ENCODE measurements at regions not wholly inside any gene's neighbourhood (a gene's known extent, or its start where the extent isn't known, plus 50 kb on each side); places are given as distances from the start of the nearest gene placed in this dataset.
"Not testable (repeated sequence)": the region's sequence is repeated elsewhere in the genome, so short reads cannot be mapped to it uniquely, and the experiment has no call there.

DNA sequence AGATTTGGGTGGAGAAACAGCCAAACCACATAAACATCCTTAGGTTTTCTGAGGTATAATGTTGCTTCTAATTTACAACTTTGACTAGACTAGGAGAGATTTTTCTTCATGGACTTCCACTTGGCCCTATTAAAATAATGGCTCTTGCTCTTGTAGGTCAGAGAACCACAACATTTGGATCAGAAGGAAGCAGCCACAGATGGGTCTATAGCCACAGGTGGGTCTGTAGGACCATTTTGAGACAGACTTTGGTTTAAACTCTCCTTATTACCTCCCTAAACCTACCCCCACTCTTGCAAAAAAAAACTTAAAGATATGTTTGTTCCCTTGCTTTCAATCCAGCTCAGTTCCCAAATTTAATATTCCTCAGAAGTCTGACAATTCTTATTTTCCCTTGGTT, 1260.8 kb downstream of the GATA3 start:
- H3K4me3 ChIP-seq (ENCODE audit: low read length), result no peak overlapping the region
- no peak for DNase-seq (ENCODE audit: low read depth, low spot score)

DNA sequence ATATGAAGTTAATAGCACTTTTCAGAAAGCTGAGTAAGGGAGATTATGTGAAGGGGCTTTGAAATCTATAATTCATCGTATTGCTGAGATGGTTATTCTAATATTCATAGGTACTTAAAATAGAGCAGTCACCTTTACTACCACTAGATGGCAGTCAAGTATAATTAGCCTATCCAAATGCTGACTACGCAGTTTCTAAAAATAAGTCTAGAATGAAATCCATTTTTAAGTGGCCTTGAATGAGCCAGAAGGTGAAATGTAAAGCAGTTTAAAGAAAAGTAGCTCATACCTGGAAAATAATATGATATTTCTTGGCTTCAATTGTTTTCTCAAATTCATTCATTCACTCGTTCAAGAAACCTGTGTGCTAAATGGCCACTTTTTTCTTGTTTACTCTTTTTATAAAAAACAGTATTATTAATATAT, 1277.1 kb downstream of the GATA3 start:
- peak; percentile 57 for DNase-seq (ENCODE audit: low read depth, low spot score)
- no peak overlapping the region for H3K4me3 ChIP-seq (ENCODE audit: low read length)

DNA sequence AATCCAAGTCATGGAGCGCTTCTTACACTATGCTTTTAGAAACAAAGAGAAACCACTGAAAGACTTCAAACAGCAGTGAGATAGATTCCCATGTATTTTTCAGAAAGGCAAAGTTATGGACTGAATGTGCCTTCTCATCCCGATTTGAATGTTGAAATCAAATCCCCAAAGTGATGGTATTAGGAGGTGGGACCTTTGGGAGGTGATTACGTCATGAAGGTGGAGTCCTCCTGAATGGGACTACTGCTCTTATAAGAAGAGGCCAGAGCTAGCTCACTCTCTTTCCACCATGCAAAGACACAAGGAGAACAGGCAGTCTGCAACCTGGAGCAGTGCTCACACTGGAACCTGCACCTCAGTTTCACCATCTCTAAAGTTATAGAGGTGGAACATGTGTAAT, 1279.8 kb downstream of the GATA3 start:
- no peak for DNase-seq (ENCODE audit: low read depth, low spot score)
- no peak overlapping the region for H3K4me3 ChIP-seq (ENCODE audit: low read length)

DNA sequence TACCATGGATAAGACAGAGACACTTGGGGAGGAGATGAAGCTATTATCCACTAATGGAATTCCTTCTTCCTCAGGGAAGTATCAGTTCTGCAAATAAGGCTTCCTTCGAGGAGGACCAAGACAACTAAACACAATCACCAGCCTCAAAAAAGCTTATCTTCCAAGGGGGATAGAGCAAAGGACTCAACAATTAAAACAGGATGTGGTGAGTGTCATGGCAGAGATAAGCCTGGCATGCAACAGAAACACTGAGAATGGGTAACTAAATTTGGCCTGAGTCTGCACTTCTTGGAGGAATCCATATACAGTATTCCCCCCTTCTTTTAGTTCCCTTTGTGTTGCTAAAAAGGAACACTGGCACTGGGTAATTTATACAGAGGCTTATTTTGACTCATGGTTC, 1285.2 kb downstream of the GATA3 start:
- DNase-seq (ENCODE audit: low read depth, low spot score), result peak; percentile 21
- no peak overlapping the region for H3K4me3 ChIP-seq (ENCODE audit: low read length)

DNA sequence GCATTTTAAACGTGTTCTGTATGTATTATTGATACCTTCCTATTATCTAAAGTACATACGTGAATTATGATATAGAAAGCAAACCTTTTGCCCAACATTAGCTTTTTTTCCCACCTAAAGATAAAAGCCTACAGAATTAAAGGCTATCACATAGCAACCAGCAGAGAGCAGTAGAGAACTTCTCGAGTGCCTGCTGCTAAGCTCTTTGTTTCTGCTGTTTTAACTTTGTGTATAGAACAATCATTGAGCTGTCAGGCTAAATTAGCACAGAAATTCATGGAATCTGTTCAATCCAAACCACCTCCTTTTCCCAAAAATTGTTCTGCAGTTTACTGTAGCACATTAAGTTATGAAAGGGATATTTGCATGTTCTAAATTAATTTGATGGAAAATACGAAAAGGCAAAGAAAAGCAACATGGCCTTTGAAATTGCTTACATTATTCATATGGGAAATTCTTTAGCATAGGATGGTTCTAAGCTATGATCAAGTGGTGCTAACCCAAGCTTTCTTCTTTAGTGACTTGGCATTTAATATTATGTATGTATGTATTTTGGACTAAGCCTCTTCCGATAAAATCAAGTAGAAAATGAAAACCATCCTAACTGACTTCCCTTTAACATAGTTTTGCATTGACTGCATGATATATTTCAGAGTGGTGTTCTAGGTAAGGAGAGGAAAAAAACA, 1288.5 kb downstream of the GATA3 start:
- peak; percentile 49 for DNase-seq (ENCODE audit: low read depth, low spot score)
- H3K4me3 ChIP-seq (ENCODE audit: low read length), result no peak overlapping the region

DNA sequence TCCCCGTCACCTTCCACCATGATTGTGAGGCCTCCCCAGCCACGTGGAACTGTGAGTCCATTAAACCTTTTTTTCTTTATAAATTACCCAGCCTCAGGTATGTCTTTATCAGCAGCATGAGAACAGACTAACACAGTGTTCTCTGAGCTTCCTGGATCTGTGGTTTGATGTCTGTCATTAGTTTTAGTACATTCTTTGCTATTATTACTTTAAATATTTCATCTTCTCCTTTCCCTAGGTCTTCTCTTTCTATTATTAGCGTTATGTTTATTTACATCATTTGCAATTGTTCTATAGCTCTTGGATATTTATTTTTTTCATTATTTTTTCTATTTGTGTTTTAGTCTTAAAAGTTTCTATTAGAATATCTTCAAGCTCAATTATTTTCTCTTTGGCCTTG, 1293.4 kb downstream of the GATA3 start:
- not testable (repeated sequence) for DNase-seq (ENCODE audit: low read depth, low spot score); H3K4me3 ChIP-seq (ENCODE audit: low read length)

DNA sequence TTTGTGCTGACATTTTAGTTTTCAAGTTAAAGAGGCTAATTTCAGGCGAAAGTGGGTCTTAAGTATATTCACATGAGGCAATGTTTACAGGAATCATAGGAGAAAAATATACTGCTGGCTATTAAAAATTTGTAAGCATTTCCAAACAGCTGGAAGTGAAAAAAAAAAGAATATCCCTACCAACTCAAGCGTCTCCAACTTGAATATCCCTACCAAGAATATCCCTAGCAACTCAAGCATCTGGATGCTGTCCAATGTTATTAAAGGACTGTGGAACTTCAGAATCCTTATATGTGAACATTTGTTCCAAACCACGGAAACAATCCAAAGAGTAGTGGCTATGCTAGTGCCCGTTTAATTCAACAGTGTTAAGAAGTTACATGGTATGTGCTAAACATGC, 1303.0 kb downstream of the GATA3 start:
- H3K4me3 ChIP-seq (ENCODE audit: low read length), result no peak overlapping the region
- DNase-seq (ENCODE audit: low read depth, low spot score), result no peak

DNA sequence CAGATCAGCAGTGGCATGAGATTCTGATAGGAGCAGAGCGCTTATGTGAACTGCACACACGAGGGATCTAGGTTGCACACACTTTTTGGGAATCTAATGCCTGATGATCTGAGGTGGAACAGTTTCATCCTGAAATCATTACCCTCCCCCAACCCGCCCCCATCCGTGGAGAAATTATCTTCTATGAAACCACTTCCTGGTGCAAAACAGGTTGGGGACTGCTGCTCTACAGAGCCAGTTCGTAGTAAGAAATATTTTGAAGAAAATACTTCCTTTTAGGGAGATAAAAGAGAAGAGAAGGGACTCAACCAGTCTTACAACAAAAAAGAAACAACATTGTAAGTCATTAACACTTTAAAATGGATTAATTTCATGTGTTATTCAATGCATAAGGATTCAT, 1308.2 kb downstream of the GATA3 start:
- H3K4me3 ChIP-seq (ENCODE audit: low read length), result no peak overlapping the region
- DNase-seq (ENCODE audit: low read depth, low spot score), result peak; percentile 46

DNA sequence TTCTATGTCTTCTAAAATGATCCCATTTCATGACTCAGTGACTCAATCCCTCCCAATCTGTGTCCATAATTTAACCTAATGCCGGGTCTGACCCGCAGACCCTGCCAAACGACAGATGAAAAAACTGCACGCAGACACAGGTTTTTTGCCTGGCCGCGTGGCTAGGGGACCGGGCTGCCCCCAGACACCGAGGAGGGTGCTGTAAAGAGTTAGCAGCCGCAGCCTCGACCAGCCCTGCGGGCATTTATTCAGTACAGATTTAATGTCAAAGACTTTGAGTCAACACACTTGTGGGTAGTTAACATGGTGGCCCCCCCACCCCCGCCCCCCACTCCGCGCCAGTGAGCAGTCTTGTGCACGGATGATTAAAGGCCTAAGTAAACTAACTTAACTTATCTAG, 1324.7 kb downstream of the GATA3 start:
- DNase-seq (ENCODE audit: low read depth, low spot score), result no peak
- no peak overlapping the region for H3K4me3 ChIP-seq (ENCODE audit: low read length)

DNA sequence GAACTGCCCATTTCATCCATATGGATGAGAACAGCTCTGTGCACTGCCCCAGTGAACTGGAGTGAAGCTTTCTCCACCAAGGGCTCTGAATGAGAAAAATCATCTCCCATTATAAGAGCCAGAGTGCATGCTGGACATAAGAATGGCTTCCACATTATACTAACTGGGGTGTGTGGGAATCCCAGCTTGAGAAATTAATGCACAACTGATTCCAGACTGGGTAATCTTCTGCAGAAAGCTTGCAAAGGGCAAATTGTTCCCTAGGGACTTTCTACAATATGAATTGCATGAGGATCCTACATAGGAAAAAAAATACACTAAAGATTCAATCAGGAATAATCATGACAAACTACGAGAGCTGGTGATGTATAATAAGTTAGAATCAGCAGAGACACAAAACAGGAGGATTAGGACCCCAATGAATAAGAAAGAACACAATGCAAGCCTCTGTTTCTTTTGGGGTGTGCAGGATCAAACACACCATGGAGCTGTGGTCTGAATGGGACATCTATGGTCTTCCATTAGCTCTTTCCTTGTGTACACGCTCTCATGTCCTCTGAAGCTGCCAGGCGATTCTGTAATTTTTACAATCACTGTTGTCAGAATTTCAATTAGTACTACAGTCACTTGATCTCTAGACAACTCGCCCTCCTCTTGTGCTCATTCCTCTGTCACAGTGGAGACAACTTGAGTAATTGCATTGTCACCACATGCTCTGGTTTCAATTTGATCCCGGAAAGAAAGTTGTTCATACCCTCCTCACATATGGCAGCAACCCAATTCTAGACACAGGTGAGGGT, 1327.4 kb downstream of the GATA3 start:
- no peak for DNase-seq (ENCODE audit: low read depth, low spot score)
- no peak overlapping the region for H3K4me3 ChIP-seq (ENCODE audit: low read length)

DNA sequence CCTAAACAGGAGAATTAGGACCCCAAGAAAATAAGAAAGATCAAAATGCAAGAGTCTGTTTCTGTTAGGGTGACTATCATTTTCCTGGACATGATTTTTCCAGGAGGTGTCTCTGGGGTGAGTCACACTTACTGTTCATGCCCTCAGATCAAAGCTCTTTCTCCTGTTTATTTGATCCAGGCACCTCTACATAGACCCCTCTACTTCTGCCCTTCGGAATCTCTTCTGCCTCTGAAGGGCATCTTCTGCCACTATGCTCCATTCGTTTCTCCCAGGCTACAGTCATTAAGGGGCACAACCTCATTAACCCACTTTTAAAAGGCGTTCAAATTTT, 1328.0 kb downstream of the GATA3 start:
- H3K4me3 ChIP-seq (ENCODE audit: low read length), result no peak overlapping the region
- DNase-seq (ENCODE audit: low read depth, low spot score), result no peak

DNA sequence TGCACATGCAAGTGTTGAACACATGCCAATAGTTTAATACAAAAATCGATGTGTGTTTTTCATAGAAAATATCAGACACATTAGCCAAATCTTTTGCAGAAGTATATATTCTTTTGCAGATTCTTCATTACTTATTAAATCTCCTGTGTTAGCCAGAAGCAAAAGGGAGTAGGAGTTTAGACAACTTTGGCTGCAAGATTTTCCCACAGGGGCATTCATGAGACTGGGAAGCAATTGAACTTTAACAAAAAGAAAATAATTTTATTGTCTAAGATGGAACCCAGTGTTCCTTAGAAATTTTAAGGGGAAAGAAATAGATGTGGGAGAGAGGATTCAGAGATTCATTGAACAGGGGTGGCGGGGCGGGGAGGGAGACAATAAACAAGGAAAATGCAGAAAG, 1336.0 kb downstream of the GATA3 start:
- H3K4me3 ChIP-seq (ENCODE audit: low read length), result no peak overlapping the region
- no peak for DNase-seq (ENCODE audit: low read depth, low spot score)

DNA sequence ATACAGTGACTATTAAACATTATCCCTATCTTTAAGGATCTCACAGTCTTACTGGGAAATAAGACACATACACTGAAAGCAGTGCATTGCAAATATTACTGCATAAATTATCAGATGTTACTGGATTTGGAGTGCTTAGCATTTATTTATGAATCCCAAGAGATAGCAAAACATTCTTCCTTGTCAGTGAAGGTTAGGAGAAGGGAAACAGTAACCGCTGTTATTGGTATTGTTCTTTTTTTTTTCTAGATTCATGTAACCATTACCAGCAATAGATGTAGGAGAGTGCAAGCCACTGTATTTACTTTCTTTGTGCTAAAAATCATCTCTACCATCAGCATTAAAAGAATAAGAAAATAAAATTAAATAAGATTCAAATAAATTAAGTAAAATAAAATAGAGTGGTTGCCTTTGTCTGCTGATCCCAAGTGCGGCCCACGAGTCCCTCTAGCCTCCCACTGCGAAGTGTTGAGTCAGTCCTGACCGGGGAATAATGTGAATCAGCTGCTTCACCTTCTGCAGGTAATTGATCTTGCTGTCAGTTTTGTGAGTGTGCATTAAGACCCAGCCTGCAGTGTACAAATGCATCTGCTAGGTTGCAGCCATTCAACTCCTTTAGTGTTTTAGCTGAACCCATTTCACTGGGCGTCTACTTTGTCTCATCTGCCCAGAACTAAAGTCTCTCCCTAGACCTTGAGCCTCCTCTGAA, 1344.9 kb downstream of the GATA3 start:
- DNase-seq (ENCODE audit: low read depth, low spot score), result no peak
- H3K4me3 ChIP-seq (ENCODE audit: low read length), result no peak overlapping the region

DNA sequence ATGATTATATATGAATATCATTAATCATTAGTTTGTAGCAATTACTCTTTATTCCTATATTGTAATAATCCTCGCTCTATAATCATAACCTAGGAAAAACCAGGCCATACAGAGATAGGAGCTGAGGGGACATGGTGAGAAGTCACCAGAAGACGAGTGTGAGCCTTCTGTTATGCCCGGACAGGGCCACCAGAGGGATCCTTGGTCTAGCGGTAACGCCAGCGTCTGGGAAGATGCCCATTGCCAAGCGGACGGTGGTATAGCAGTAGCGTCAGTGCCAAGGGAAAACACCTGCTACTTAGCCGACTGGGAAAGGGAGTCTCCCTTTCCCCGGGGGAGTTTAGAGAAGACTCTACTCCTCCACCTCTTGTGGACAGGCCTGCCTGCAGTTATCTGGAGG, 1347.6 kb downstream of the GATA3 start:
- not testable (repeated sequence) for DNase-seq (ENCODE audit: low read depth, low spot score); H3K4me3 ChIP-seq (ENCODE audit: low read length)

DNA sequence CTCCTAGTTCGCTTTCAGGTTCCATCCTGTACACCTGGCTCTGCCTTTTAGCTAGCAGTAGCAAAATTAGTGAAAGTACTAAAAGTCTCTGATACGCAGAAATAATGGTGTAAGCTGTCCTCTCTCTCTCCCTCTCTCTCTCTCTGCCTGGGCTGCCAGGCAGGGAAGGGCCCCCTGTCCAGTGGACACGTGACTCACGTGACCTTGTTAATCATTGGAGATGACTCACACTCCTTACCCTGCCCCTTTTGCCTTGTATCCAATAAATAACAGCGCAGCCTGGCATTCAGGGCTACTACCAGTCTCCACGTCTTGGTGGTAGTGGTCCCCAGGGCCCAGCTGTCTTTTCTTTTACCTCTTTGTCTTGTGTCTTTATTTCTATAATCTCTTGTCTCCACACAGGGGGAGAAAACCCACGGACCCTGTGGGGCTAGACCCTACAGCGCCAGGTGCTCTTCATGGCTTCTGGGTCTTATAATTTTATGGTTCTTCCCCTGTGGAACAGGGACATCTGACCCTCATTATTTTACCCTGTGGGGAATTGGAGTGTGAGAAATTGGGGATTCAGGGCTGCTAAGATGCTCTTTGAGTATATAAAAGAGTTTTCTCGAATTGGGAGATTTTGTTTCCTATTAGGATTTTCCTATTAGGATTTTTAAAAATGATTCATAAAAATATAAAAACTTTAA, 1348.2 kb downstream of the GATA3 start:
- DNase-seq (ENCODE audit: low read depth, low spot score); H3K4me3 ChIP-seq (ENCODE audit: low read length): not testable (repeated sequence)

DNA sequence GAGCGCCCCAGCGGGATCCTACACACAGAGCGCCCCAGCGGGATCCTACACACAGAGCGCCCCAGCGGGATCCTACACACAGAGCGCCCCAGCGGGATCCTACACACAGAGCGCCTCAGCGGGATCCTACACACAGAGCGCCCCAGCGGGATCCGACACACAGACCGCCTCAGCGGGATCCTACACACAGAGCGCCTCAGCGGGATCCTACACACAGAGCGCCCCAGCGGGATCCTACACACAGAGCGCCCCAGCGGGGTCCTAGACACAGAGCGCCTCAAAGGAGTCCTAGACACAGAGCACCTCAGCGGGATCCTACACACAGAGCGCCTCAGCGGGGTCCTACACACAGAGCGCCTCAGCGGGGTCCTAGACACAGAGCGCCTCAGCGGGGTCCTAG, 1352.7 kb downstream of the GATA3 start:
- not testable (repeated sequence) for H3K4me3 ChIP-seq (ENCODE audit: low read length)

DNA sequence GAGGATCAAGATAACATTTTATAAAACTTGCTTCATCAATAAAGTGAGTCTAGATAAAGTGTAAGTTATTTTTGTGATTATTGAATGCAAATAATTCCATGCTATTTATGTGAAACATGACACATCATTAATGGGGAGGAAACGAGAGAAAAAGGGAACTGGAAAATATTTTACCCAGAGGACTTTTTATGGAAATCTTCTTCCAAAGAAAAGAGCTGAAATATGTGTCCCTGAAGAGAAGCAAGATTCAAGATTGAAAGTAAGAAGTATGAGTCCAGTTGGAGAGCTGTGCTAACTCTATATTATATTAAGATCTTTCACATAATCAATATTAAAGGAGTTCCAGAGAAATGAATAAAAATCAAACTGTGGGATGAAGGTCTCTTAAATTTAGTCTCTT, 1361.8 kb downstream of the GATA3 start:
- H3K4me3 ChIP-seq (ENCODE audit: low read length), result no peak overlapping the region
- no peak for DNase-seq (ENCODE audit: low read depth, low spot score)

More for the DNA sequence above, 1352.7 kb downstream of the GATA3 start:
- not testable (repeated sequence) for DNase-seq (ENCODE audit: low read depth, low spot score)

DNA sequence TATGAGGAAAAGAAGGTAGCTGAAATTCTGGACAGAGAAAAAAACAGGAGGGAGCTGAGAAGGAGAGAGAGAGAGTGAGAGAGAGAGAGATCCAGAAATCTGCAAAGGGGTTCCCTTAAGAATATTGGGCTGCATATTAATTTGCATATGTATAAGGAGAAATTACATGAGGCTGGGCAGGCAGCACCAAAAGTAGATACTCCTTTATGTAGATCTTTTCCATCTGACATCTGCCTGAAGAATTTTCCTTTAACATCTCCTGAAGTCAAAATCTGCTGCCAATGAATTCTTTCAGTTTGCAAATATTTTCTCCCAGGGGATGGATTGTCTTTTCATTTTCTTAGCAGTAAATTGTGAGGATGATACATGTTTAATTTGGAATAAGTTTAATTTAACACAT, 1365.3 kb downstream of the GATA3 start:
- no peak for DNase-seq (ENCODE audit: low read depth, low spot score)
- no peak overlapping the region for H3K4me3 ChIP-seq (ENCODE audit: low read length)

DNA sequence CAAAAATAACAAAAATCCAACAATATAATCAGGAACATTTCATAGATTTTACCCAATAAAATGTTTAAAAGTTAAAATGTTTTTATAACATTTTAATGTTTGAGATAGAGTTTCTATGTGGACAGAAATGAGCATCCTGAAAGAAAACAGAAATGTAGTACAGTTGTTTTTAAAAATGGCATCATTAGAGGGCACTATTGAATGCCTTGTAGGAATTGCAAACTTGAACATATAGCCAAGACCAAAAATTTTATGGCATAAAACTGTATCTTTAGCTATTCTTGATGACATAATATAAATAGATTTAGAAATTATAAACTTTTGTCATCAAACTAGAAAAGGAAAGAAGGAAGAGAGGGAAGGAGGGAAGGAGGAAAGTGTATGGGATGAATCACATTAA, 1372.7 kb downstream of the GATA3 start:
- H3K4me3 ChIP-seq (ENCODE audit: low read length), result no peak overlapping the region
- DNase-seq (ENCODE audit: low read depth, low spot score), result no peak

DNA sequence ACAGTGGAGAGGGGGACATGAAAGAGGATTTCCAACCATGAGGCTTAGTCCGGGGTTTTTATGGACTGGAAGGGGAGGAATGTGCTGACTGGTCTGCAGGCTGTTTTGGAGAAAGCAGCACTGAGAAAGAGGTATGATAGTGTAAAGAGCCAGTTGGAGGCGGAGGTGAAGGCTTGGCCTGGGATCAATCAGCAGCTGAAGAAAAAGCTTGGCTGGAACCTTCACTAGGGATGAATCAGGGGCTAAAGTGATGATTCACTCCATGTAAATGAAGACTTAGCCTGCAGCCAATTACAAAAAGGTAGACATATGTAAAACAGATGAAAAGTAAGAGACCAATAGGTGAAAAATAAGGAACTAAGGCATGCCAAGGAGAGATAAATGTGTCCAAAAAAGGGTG, 1382.6 kb downstream of the GATA3 start:
- H3K4me3 ChIP-seq (ENCODE audit: low read length), result no peak overlapping the region
- no peak for DNase-seq (ENCODE audit: low read depth, low spot score)
